DOHH2 (cell line): ENCODE measurements at regions not wholly inside any gene's neighbourhood (a gene's known extent, or its start where the extent isn't known, plus 50 kb on each side); places are given as distances from the start of the nearest gene placed in this dataset.

Experiments
- EZH2phosphoT487 ChIP-seq: fragments of 200-600 bp; sonication (generic); IDR thresholded peaks from 2 replicates; pipeline ENCODE4 v1.6.1; 2017; ENCODE audit warnings: borderline replicate concordance, mild to moderate bottlenecking, antibody characterized with exemption, low read length, moderate library complexity, mixed read lengths
- TF ChIP-seq, protein P1 (sequence below): fragments of 200-600 bp; sonication (generic); IDR thresholded peaks from one replicate; pipeline ENCODE4 v1.5.1; 2014; ENCODE audit warnings: antibody characterized with exemption, mild to moderate bottlenecking, low read depth, low read length; ENCODE audit not compliant: poor library complexity, severe bottlenecking

DNA sequence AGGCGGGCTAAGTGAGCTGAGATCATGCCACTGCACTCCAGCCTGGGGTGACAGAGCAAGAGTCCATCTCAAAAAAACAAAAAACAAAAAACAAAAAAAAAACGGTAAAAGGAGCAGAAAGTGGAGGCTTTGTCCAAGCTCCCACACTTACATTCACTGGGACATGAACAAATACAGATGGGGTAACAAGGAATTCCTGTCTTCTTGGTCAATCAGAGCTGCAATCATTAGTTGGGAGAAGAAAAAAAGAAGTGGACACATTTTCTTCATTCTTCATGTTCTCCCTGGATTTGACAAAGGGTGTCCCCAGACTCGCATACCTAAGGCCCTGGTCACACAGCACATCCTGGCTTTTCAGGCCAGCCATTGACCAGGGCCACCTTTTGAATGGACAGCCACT lies 124.6 kb downstream of the SOCS6 start:
- TF ChIP-seq, protein P1, sequence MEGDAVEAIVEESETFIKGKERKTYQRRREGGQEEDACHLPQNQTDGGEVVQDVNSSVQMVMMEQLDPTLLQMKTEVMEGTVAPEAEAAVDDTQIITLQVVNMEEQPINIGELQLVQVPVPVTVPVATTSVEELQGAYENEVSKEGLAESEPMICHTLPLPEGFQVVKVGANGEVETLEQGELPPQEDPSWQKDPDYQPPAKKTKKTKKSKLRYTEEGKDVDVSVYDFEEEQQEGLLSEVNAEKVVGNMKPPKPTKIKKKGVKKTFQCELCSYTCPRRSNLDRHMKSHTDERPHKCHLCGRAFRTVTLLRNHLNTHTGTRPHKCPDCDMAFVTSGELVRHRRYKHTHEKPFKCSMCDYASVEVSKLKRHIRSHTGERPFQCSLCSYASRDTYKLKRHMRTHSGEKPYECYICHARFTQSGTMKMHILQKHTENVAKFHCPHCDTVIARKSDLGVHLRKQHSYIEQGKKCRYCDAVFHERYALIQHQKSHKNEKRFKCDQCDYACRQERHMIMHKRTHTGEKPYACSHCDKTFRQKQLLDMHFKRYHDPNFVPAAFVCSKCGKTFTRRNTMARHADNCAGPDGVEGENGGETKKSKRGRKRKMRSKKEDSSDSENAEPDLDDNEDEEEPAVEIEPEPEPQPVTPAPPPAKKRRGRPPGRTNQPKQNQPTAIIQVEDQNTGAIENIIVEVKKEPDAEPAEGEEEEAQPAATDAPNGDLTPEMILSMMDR, result no peak
- TF ChIP-seq EZH2phosphoT487, result no peak
